Limb (tissue), 2 donors: ENCODE measurements at regions not wholly inside any gene's neighbourhood (a gene's known extent, or its start where the extent isn't known, plus 50 kb on each side); places are given as distances from the start of the nearest gene placed in this dataset.

Experiments used
- DNase-seq, 2 donors: peaks; one replicate each; pipeline ENCODE4 v3.0.0-alpha.2; 2016; ENCODE audit errors: extremely low spot score in 2 of 2

- DNase-seq: no peak
Measured at GRCh38 chr4:175530655-175531054, 281.4 kb downstream of the GPM6A start.

DNA sequence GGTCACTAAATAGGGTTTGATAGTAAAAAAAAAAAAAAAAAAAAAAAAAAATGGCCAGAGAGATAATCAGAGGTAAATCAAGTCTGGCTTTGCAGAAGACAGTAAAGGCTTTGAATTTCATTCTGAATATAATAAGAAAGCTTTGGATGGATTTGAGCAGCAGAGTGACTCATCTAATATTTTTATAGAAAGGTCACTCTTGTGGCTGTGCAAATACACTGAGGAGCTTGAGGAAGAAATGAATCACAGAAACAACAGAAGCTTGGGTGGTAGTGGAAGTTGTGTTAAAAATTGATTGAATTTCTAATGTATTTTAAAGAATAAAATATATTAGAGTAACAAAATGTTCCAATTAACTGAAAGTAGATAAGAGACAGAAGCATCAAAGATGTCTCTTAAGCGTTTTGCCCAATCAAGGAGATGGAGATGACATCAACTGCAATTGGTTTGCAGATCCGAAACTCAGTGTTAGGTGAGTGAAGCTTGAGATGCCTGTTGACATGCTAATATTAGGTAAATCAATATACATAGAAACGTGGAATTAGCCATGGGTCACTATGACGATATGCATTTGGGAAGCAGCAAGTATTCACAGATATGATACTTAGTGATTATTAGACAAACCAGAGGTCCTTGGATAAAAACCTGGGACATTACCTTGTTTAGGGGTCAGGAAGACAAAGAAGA lies 280.5 kb downstream of the GPM6A start:
- DNase-seq: no peak

DNA sequence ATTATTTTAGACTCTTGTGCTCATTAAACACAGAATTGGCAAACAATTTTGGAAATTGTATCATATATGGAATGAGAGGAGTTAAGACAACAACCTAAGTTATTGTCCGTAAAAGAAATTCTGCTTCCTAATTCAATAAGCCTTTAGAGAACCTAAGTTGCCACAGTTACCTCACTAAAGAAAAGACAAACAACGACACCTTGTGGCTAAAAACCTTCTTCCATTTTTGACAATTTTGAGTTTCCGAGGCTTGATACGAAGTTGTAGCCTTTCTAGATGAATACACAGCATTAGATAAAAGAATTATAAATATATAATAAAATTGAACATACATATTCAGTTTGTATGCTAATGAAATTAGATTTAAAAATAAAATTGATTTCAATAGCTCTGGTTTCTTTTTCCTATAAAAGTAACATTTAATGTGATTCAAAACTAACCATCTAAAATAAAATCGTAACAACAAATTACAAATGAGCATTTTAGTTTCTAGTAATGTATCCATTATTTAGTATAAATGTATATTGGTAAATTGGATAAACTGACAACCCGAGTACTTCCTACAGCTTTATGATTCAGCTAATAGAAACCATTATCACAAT lies 275.1 kb downstream of the GPM6A start:
- DNase-seq: peak in 1 of 2 donors; percentile 58

DNA sequence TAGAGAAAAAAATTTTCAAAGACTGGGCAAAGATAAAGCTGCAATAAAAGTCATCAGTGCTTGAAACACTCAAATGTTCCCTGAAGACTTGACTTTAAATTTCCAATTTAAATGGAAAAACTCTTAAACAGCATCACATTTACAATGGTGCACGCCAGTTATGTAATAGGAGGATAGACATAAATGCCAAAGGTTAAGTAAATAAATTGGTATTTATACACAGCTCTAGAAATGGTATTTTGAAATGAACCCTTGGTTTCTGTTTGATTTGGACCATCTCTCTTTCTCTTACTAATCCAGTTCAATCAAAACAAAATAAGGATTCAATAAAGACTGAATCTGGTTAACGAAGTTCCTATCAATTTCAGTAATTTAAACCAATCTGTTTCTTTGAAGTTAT lies 272.6 kb downstream of the GPM6A start:
- DNase-seq: no peak

- DNase-seq: no peak
Measured at GRCh38 chr4:175540151-175540550, 271.9 kb downstream of the GPM6A start.

DNA sequence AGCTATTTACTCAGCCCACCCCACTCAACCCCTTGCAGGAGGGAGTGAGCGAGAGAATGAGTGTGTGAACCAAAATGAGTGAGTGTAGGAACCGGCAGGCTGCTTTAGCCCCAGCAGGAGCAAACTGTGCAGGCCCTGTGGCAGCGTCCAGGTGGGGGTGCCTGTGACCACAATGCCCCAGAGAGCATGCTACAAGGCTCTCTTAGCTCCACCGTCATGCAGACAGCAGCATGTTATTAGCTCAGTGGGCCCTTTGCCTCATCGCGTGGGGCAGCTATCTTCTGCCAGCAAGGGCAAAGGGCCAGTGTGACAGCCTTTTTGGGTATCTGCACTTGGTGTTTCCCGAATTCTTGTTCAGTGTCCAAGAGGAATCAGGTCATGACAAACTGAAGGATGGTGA lies 271.3 kb downstream of the GPM6A start:
- no peak for DNase-seq

GRCh38 chr4:175542786-175543185 lies 269.3 kb downstream of the GPM6A start:
- DNase-seq: peak in 1 of 2 donors; percentile 49

DNA sequence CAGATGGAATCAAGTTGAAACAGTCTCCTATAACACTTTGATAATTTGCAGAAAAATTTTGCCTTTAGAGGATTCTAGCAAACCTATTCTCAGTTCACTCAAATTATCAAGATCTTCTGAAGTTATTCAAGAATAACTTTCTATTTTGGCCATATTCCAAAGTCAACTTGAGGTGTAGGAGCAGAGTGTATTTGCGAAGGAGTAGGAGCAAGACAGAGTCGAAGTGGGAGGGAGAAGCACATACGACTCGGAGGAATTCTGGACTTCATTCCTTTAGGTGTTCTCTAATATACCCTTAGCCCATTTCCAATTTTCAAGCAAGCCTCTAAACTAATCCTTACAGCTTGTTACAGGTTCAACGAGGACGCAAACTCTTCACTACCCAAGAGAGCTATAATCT lies 252.9 kb downstream of the GPM6A start:
- no peak for DNase-seq

- no peak for DNase-seq
Measured at GRCh38 chr4:175559526-175559925, 252.5 kb downstream of the GPM6A start.

DNA sequence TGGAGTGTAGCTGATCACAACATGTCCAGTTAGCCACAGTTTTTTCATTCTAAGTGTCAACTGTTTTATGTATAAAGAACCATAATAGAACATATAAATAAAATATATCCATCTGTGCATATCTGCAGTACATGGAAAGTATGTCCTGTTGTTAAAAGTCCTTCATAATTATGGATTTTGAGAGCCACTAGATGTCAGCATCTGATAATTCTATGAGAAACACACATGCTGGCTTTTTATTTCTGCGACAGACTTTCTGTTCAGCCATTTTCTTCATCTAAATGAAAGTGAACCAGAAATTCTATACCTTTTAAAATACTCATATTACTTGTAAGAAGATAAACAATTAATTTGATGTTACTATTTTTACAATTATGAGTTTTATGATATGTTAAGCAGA lies 251.5 kb downstream of the GPM6A start:
- DNase-seq: peak in 1 of 2 donors; percentile 69

DNA sequence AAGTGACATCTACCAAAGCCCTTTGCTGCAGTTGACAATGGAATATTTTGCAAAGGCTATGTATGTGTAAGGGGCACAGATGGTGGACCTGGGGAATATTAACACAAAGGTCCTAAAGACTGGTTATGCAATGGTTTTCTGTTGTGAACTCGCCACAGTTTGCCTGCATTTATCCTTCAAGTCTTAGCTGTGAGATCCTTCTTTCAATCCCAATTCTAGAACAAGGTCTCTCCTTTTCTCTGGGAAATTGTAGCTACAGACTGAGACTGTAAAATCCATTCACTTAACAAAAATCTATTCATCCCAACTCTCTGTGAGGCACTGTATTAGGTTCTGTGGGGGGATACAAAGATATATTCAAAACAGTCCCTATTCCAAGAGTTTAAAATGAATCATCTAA lies 250.4 kb downstream of the GPM6A start:
- no peak for DNase-seq

DNA sequence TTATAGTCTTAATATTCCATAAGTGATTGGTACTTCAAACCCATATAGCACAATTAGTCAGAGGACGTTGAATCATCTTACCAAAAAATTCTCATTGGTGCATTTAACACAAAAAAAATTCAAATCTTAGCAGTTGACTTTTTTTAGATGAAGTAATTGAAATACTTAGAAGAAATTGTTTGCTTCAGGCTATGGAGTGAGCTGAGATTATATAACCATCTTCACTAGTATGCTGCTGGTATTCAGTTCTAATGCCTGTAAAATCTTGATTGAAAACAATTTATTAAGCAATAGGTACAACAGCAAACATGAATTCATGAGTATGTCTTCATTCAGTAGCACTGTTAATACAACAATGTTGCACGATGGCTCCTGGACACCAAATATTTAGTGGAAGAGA lies 250.0 kb downstream of the GPM6A start:
- no peak for DNase-seq

DNA sequence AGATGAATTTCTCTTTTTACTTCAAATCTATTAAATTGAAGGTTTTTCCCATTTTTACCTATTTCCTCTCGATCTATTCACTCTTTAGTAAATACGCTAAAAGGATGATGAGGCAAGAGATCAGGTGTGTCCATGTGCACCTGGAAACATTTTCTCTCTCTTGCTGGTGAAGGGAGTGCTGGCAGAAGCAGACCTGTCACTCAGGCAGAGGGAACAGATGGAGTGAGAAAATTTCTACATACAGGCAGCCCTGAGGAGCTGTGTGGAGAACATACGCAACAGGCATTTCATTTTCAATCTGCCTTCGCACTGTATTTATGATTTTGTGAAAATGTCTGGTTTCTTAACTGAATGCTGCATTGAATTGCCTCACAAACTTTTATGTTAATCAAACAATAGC lies 249.5 kb downstream of the GPM6A start:
- no peak for DNase-seq
